NCI-H2196 treated with DMSO at 0.1 percent for 48 hours (cell line): ENCODE measurements at regions not wholly inside any gene's neighbourhood (a gene's known extent, or its start where the extent isn't known, plus 50 kb on each side); places are given as distances from the start of the nearest gene placed in this dataset.
"Not testable (repeated sequence)": the region's sequence is repeated elsewhere in the genome, so short reads cannot be mapped to it uniquely, and the experiment has no call there.

ENCODE experiments used
- DNase-seq: peaks from one replicate; lab custom pipeline; 2025; ENCODE audit not compliant: unreplicated experiment; lab: John Stamatoyannopoulos, UW

- DNase-seq = no peak
These were observed 2750.6 kb downstream of the PCDH7 start for GRCh38 chr4:33470805-33471204.

- no peak for DNase-seq
These were observed 2757.5 kb downstream of the PCDH7 start for GRCh38 chr4:33477715-33478114.

GRCh38 chr4:33482773-33483172, 2761.5 kb downstream of the ARAP2 start:
- DNase-seq = no peak

- DNase-seq = no peak
These were observed 2759.2 kb downstream of the ARAP2 start for GRCh38 chr4:33485111-33485510.

- no peak for DNase-seq
These were observed 2751.1 kb downstream of the ARAP2 start for GRCh38 chr4:33493231-33493630.

GRCh38 chr4:33494150-33494549, 2750.2 kb downstream of the ARAP2 start:
- no peak for DNase-seq

GRCh38 chr4:33501587-33501986, 2742.7 kb downstream of the ARAP2 start:
- not testable (repeated sequence) for DNase-seq

GRCh38 chr4:33512397-33512796, 2731.9 kb downstream of the ARAP2 start:
- no peak for DNase-seq

- DNase-seq = no peak
These were observed 2725.5 kb downstream of the ARAP2 start for GRCh38 chr4:33518856-33519255.

- DNase-seq = no peak
These were observed 2711.5 kb downstream of the ARAP2 start for GRCh38 chr4:33532821-33533220.

- no peak for DNase-seq
These were observed 2707.4 kb downstream of the ARAP2 start for GRCh38 chr4:33536898-33537297.

GRCh38 chr4:33537527-33537926, 2706.8 kb downstream of the ARAP2 start:
- DNase-seq = no peak

GRCh38 chr4:33543941-33544450, 2700.3 kb downstream of the ARAP2 start:
- DNase-seq = no peak

GRCh38 chr4:33551244-33551643, 2693.1 kb downstream of the ARAP2 start:
- DNase-seq = no peak

- DNase-seq = no peak
These were observed 2683.1 kb downstream of the ARAP2 start for GRCh38 chr4:33561259-33561658.

- DNase-seq = no peak
These were observed 2677.7 kb downstream of the ARAP2 start for GRCh38 chr4:33566649-33567048.

- no peak for DNase-seq
These were observed 2666.5 kb downstream of the ARAP2 start for GRCh38 chr4:33577791-33578190.

- DNase-seq = no peak
These were observed 2664.4 kb downstream of the ARAP2 start for GRCh38 chr4:33579951-33580350.

- no peak for DNase-seq
These were observed 2651.6 kb downstream of the ARAP2 start for GRCh38 chr4:33592701-33593100.

GRCh38 chr4:33606951-33607350, 2637.4 kb downstream of the ARAP2 start:
- no peak for DNase-seq

- no peak for DNase-seq
These were observed 2628.2 kb downstream of the ARAP2 start for GRCh38 chr4:33616121-33616520.

- DNase-seq = no peak
These were observed 2618.6 kb downstream of the ARAP2 start for GRCh38 chr4:33625748-33626147.

- DNase-seq = no peak
These were observed 2618.1 kb downstream of the ARAP2 start for GRCh38 chr4:33626221-33626620.

- no peak for DNase-seq
These were observed 2616.0 kb downstream of the ARAP2 start for GRCh38 chr4:33628296-33628695.
